ENCODE measurements at regions not wholly inside any gene's neighbourhood (a gene's known extent, or its start where the extent isn't known, plus 50 kb on each side); places are given as distances from the start of the nearest gene placed in this dataset.

GRCh38 chr22:48301421-48301820 lies 1526.3 kb downstream of the BRD1 start:
- no peak for TF ChIP-seq CTCF (IDR thresholded peaks at IDR 0.05; ENCODE audit: low read depth, low read length, poor library complexity, severe bottlenecking)
- no peak for TF ChIP-seq EZH2phosphoT487 (IDR thresholded peaks at IDR 0.05; ENCODE audit: borderline replicate concordance, low read length)
